H4 (cell line): ENCODE measurements at regions not wholly inside any gene's neighbourhood (a gene's known extent, or its start where the extent isn't known, plus 50 kb on each side); places are given as distances from the start of the nearest gene placed in this dataset.

ENCODE experiments used
- DNase-seq: peaks from one replicate; pipeline ENCODE4 v3.0.0-alpha.2; 2015; ENCODE audit warnings: low spot score

GRCh38 chr1:90139837-90140236 lies 144.9 kb downstream of the ZNF326 start:
- DNase-seq, result no peak

GRCh38 chr1:90135286-90135685 lies 140.4 kb downstream of the ZNF326 start:
- no peak for DNase-seq

- DNase-seq, result no peak
These were observed 139.5 kb downstream of the ZNF326 start for GRCh38 chr1:90134175-90134955.

GRCh38 chr1:90133133-90133532 lies 138.2 kb downstream of the ZNF326 start:
- peak; percentile 62 for DNase-seq

- DNase-seq, result no peak
These were observed 137.4 kb downstream of the ZNF326 start for GRCh38 chr1:90132306-90132705.

GRCh38 chr1:90127288-90127953 lies 132.5 kb downstream of the ZNF326 start:
- no peak for DNase-seq

- no peak for DNase-seq
These were observed 131.9 kb downstream of the ZNF326 start for GRCh38 chr1:90126834-90127233.

- DNase-seq, result no peak
These were observed 127.9 kb downstream of the ZNF326 start for GRCh38 chr1:90122654-90123340.

GRCh38 chr1:90114521-90115141 lies 119.7 kb downstream of the ZNF326 start:
- DNase-seq, result peak; percentile 29

GRCh38 chr1:90107990-90108389 lies 113.1 kb downstream of the ZNF326 start:
- DNase-seq, result no peak

- no peak for DNase-seq
These were observed 111.4 kb downstream of the ZNF326 start for GRCh38 chr1:90106311-90106710.

- no peak for DNase-seq
These were observed 110.1 kb downstream of the ZNF326 start for GRCh38 chr1:90104941-90105538.

- DNase-seq, result no peak
These were observed 105.7 kb downstream of the ZNF326 start for GRCh38 chr1:90100566-90100965.

- DNase-seq, result no peak
These were observed 97.5 kb downstream of the ZNF326 start for GRCh38 chr1:90092441-90092840.
